PFSK-1 (cell line): ENCODE measurements at regions not wholly inside any gene's neighbourhood (a gene's known extent, or its start where the extent isn't known, plus 50 kb on each side); places are given as distances from the start of the nearest gene placed in this dataset.

Source experiments
- POLR2AphosphoS5 ChIP-seq: IDR thresholded peaks from 2 replicates; pipeline ENCODE4 v1.6.1; 2012; ENCODE audit warnings: low read depth, mild to moderate bottlenecking, control low read depth, low read length, moderate library complexity
- SIN3A ChIP-seq: IDR thresholded peaks from 2 replicates; pipeline ENCODE4 v1.6.1; 2012; ENCODE audit warnings: mild to moderate bottlenecking, low read length, moderate library complexity, borderline replicate concordance; ENCODE audit not compliant: insufficient read depth
- TAF1 ChIP-seq: IDR thresholded peaks from 2 replicates; pipeline ENCODE4 v1.6.1; 2012; ENCODE audit warnings: low read length, control low read depth, borderline replicate concordance; ENCODE audit not compliant: insufficient read depth

- TF ChIP-seq POLR2AphosphoS5 (no peak), SIN3A (no peak), TAF1 (no peak)
Observed at GRCh38 chr12:65754290-65754689, 70.0 kb upstream of the HMGA2 start.
